LNCAP (cell line): ENCODE measurements at regions not wholly inside any gene's neighbourhood (a gene's known extent, or its start where the extent isn't known, plus 50 kb on each side); places are given as distances from the start of the nearest gene placed in this dataset.

Source experiments
- TF ChIP-seq, protein P1 (sequence below): fragments of 450-650 bp; IDR thresholded peaks from 2 replicates; pipeline ENCODE4 v1.5.1; 2017; ENCODE audit warnings: mild to moderate bottlenecking

DNA sequence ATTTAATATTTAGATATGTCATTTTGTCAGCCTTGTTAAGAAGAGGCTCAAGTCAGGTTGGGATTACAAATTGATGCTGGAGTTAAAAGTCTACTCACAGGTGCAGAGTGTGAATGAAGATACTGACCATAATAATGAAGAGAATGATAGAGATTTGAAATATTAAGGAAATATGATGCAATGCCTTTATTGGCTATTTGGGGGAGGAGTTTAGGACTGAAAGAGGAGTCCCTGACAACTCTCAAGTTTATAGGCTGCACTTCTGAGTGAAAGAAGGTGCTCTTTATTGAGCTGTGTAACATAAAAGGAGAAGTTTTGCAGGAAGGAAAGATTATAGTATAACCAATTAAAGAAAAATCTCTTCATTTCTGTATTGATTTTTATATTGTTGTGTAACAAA is 827.7 kb upstream of the PCDH9 start:
- TF ChIP-seq, protein P1, sequence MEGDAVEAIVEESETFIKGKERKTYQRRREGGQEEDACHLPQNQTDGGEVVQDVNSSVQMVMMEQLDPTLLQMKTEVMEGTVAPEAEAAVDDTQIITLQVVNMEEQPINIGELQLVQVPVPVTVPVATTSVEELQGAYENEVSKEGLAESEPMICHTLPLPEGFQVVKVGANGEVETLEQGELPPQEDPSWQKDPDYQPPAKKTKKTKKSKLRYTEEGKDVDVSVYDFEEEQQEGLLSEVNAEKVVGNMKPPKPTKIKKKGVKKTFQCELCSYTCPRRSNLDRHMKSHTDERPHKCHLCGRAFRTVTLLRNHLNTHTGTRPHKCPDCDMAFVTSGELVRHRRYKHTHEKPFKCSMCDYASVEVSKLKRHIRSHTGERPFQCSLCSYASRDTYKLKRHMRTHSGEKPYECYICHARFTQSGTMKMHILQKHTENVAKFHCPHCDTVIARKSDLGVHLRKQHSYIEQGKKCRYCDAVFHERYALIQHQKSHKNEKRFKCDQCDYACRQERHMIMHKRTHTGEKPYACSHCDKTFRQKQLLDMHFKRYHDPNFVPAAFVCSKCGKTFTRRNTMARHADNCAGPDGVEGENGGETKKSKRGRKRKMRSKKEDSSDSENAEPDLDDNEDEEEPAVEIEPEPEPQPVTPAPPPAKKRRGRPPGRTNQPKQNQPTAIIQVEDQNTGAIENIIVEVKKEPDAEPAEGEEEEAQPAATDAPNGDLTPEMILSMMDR, result no peak

DNA sequence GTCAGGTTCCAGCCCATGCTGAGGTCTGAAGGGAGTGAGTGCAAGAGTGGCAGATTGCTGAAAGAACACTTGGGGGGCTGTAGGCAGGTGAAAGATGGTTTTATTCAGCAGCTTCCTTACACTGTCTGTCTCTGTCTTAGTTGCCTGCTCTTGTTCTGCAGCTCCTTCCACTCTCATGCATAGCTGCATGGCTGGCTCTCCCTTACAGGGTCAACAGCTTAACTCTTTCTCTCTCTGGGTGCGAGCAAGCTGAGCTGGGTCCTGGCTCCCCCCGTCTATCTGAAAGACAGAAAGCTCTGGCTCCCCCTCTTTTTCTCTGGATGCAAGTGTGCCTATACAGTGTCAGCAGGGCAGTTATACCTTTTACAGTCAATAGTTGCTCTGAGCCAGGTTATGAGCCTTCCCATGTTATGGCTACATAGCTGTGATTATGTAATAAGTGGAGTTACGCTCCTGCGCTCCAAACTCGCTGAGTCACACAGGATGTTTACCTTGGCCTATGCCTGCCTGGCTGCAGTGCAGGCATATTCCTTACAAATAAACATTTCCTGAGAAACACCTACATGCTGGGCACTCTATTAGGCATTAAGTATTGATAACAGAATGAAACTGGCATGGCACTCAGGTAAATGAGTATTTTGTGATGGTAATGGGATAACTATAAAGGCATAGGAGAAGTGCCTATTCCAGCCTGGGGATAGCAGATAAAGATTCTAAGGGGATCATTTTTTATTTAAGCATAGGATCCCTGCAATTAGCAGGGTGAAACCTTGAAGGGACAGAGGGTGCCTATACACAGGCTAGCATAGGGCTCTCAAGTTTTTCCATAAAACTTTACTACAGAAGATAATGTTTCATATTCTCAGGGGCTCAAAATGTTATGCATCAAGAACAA is 826.9 kb upstream of the PCDH9 start:
- TF ChIP-seq, protein P1, result no peak

DNA sequence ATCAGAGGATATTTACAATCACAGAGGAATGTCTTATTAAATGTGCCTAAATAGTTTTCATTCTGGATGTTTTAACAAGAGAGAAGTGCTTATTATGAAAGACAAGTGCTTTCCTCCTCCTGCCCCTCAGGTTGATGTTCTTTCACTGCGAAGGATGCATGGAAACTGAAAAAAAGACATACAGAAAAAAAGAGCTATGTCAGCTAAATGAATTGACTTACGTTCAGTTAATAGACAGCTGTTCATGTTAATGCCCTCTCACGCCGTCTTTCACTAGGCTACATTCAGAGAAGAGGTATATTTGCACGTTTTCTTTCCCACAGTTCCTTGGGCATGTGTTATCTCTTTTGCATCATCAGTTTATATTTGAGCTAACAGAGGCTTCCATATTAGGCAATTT is 821.8 kb upstream of the PCDH9 start:
- TF ChIP-seq, protein P1, result no peak

GRCh38 chr13:68050761-68051160 is 820.6 kb upstream of the PCDH9 start:
- TF ChIP-seq, protein P1, result no peak

DNA sequence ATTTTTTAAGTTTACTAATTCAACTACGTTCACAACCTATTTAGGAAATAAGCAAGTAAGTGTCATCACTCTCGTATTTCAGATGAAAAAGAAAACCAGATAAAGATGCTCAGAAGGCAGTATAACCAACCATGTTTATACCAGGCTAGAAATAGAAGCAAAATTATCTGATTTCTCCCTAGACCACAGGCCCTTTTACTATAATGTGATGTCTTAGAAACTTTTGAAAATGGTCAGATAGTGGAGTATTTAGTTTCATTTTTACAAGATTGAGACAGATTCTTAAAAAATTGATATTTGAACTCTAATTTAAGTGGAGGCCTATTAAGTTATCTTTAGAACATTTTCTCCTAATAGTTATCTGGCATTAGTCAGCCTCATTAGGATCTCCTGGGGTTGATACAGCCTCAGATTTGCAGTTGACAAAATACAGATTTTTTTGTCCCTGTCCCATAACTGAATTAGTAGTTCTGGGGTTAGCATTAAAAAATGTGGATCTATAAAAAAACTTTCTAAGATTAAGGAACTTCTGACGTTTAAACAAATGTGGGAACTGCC is 818.7 kb upstream of the PCDH9 start:
- TF ChIP-seq, protein P1, result no peak

DNA sequence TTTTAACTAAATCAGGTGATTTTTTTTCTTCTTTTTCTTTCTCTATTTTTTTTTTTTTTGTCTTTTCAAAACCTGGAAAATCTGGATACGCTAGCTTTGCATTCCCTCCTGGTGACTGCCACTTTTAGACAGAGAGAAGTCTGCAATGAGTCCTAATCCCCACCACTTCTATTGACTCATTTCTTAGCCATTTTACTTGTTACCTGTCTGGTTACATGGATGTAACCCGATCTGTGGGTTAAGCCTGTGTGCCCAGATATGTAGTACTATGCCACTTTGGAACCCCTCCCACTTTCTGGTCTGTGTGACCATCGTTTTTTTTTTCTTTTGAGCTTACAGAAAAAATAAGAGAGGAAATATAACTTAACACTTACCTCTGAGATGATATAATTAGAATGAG is 817.8 kb upstream of the PCDH9 start:
- TF ChIP-seq, protein P1, result no peak

DNA sequence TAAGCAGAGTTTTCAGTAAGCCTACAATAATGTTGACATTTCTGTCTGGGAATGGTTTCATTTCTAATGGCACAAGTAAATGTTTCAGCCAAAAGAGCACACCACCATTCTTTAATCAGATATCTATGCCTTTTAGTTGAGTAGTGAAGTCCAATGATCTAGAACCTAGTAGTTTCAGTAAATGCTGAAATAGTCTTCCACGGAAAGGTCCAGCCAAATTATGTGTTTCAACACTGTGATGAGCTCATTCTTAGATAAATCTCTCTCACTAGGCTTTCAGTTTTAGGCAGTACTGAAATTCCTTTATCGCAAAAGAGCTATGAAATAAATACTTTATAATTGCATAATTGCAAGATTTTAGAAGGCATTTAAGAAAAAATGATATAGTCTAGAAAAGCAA is 816.8 kb upstream of the PCDH9 start:
- TF ChIP-seq, protein P1, result no peak
